ENCODE measurements at regions not wholly inside any gene's neighbourhood (a gene's known extent, or its start where the extent isn't known, plus 50 kb on each side); places are given as distances from the start of the nearest gene placed in this dataset.
"Not testable (repeated sequence)": the region's sequence is repeated elsewhere in the genome, so short reads cannot be mapped to it uniquely, and the experiment has no call there.

GRCh38 chr7:112587504-112587903 lies 106.7 kb downstream of the LSMEM1 start:
- H3K4me3 ChIP-seq (ENCODE audit: low read length) = no peak overlapping the region
- peaks cover 48% of the 10 kb centered on the region for H3K27me3 ChIP-seq (ENCODE audit: low read length)
- H3K9me2 ChIP-seq (replicated peaks; ENCODE audit: low read length) = no peaks in the 10 kb centered on the region
- no peak overlapping the region for H3K9ac ChIP-seq (ENCODE audit: low read length)
- no peaks in the 10 kb centered on the region for H4K20me1 ChIP-seq (ENCODE audit: low read length)
- DNase-seq (no peak), ATAC-seq (no peak)
- POLR2A ChIA-PET (ENCODE audit: unreplicated experiment) = no interaction called here
- H3K4me1 ChIP-seq (ENCODE audit: insufficient read depth, low read length) = no peaks in the 10 kb centered on the region
- CTCF ChIA-PET = no interaction called here
- no TSS peak for BruUV-seq (replicated peaks)
- H3K4me2 ChIP-seq (ENCODE audit: low read length) = no peak overlapping the region
- no peaks in the 10 kb centered on the region for H3K9me3 ChIP-seq (ENCODE audit: low read length)
- no peaks in the 10 kb centered on the region for H3K36me3 ChIP-seq (ENCODE audit: low read depth, low read length)
- no peak overlapping the region for H3K27ac ChIP-seq (ENCODE audit: low read length)
- H3F3A ChIP-seq (ENCODE audit: low read length, unreplicated experiment) = no peaks in the 10 kb centered on the region
- TF ChIP-seq CTCF (conservative IDR thresholded peaks at IDR 0.05; ENCODE audit: low read depth, low read length) = no peak
- TF ChIP-seq EZH2phosphoT487 (IDR thresholded peaks at IDR 0.05; ENCODE audit: borderline replicate concordance, low read length) = no peak
- no peak for TF ChIP-seq EZH2 (IDR thresholded peaks at IDR 0.05; ENCODE audit: low read length, unreplicated experiment)
- H2AFZ ChIP-seq (ENCODE audit: low read length) = no peak overlapping the region
- intact Hi-C loops (cut with micrococcal nuclease) = no loop called here
- H3K79me2 ChIP-seq (ENCODE audit: low read length) = no peaks in the 10 kb centered on the region

- H3K4me3 ChIP-seq (ENCODE audit: low read length); ATAC-seq; H3K36me3 ChIP-seq (ENCODE audit: low read depth, low read length); H3K79me2 ChIP-seq (ENCODE audit: low read length); POLR2A ChIA-PET (ENCODE audit: unreplicated experiment); H3K9me2 ChIP-seq (replicated peaks; ENCODE audit: low read length); CTCF ChIA-PET; H3K9ac ChIP-seq (ENCODE audit: low read length); H4K20me1 ChIP-seq (ENCODE audit: low read length); H3K4me1 ChIP-seq (ENCODE audit: insufficient read depth, low read length); H3K27ac ChIP-seq (ENCODE audit: low read length); DNase-seq; H3K9me3 ChIP-seq (ENCODE audit: low read length); intact Hi-C loops (cut with micrococcal nuclease); H2AFZ ChIP-seq (ENCODE audit: low read length); H3F3A ChIP-seq (ENCODE audit: low read length, unreplicated experiment); BruUV-seq (replicated peaks); H3K27me3 ChIP-seq (ENCODE audit: low read length); H3K4me2 ChIP-seq (ENCODE audit: low read length): not testable (repeated sequence)
Measured at GRCh38 chr7:112592565-112593263, 111.9 kb downstream of the LSMEM1 start.

- H3K9me3 ChIP-seq (ENCODE audit: low read length) = no peaks in the 10 kb centered on the region
- no peaks in the 10 kb centered on the region for H3K9me2 ChIP-seq (replicated peaks; ENCODE audit: low read length)
- no peaks in the 10 kb centered on the region for H3K4me1 ChIP-seq (ENCODE audit: insufficient read depth, low read length)
- no peaks in the 10 kb centered on the region for H4K20me1 ChIP-seq (ENCODE audit: low read length)
- H3K27me3 ChIP-seq (ENCODE audit: low read length) = 0 out of 2 replicates have a peak, but pooled peaks cover 1% of the 10 kb centered on the region
- POLR2A ChIA-PET (ENCODE audit: unreplicated experiment) = no interaction called here
- no peaks in the 10 kb centered on the region for H3K36me3 ChIP-seq (ENCODE audit: low read depth, low read length)
- no peaks in the 10 kb centered on the region for H3K79me2 ChIP-seq (ENCODE audit: low read length)
- no peak overlapping the region for H3K9ac ChIP-seq (ENCODE audit: low read length)
- no peaks in the 10 kb centered on the region for H3F3A ChIP-seq (ENCODE audit: low read length, unreplicated experiment)
- TF ChIP-seq EZH2 (IDR thresholded peaks at IDR 0.05; ENCODE audit: low read length, unreplicated experiment) = no peak
- TF ChIP-seq CTCF (conservative IDR thresholded peaks at IDR 0.05; ENCODE audit: low read depth, low read length) = no peak
- TF ChIP-seq EZH2phosphoT487 (IDR thresholded peaks at IDR 0.05; ENCODE audit: borderline replicate concordance, low read length) = no peak
- ATAC-seq (no peak), DNase-seq (no peak)
- BruUV-seq (replicated peaks) = no TSS peak
- CTCF ChIA-PET = no interaction called here
- no peak overlapping the region for H3K27ac ChIP-seq (ENCODE audit: low read length)
- intact Hi-C loops (cut with micrococcal nuclease) = no loop called here
- H3K4me3 ChIP-seq (ENCODE audit: low read length) = no peak overlapping the region
- no peak overlapping the region for H3K4me2 ChIP-seq (ENCODE audit: low read length)
- no peak overlapping the region for H2AFZ ChIP-seq (ENCODE audit: low read length)
Measured at GRCh38 chr7:112594397-112594796, 113.6 kb downstream of the LSMEM1 start.

Data from PC-3 (cell line).